ENCODE measurements at regions not wholly inside any gene's neighbourhood (a gene's known extent, or its start where the extent isn't known, plus 50 kb on each side); places are given as distances from the start of the nearest gene placed in this dataset.

DNA sequence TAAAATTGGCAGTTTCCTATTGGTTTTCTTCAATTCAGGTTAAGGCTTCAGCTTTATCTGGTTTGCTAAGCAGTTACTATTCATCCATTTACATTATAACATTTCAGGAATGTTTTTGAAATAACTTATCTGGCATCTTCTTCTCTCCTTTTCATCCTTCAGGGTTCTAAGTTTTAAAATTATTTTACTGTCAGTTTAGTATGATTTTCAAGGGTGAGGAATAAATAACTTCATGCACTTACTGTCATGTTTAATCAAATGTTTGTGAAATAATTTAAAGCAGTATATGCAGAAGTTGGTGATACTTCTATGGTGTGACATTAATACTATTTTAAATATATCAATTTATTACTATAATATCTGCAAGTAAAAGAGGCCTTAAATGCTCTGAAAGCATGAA lies 338.1 kb upstream of the MMS22L start:
- DNase-seq, result no peak

- no peak for DNase-seq
Measured at GRCh38 chr6:97626671-97627441, 343.8 kb upstream of the MMS22L start.

DNA sequence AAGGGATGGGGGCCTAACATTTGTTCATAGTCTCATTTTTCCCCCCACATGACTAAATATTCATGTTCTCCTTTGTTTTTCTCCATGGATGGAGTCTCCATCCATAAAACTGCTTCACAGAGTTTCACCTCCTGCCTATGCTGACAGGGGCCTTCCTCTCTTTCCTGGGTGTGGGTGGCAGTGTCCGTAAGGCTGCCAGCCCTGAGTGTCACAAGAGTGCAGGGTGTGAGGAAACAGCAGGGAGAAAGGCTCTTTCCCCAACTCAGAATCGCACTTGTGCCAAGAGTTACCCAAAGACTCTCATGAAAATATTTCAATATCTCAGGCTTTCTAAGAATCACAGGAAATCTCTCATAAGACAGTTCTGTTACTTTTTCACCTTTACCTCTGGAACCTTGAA lies 346.2 kb upstream of the MMS22L start:
- no peak for DNase-seq

DNA sequence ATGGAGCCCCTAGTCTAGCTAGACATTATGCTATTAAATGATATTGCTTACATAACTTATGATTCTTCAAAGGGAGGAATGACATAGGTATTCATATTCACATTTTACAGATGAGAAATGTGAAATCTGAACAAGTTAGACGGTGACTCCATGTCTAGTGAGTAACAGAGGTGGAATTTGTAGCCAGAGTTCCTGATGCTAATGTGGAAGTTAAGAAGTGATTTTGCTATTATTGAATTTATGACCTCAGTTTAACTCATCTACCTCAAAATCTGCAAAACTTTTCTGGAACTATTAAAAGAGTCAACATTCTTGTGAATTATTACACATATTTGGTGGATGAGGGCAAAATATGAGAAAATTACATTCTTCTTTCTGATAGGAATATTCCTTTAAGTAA lies 347.6 kb upstream of the MMS22L start:
- no peak for DNase-seq

DNA sequence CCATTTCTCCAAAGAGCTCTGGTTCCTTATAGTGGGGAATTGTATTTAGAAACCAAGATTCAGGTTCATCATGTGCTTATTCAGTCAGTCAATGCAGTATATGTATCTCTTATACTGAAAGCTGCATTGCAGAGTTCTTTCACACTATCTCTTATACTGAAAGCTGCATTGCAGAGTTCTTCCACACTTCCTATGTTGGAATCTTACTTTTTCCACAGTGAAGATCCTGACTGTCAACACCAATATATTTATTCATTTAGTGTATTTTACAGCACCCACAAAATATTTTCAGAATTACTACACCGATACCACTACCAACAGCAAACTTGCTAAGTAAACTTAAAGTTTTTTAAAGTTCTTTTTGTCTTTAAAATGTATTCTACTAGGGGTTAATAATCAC lies 349.3 kb upstream of the MMS22L start:
- DNase-seq, result no peak

DNA sequence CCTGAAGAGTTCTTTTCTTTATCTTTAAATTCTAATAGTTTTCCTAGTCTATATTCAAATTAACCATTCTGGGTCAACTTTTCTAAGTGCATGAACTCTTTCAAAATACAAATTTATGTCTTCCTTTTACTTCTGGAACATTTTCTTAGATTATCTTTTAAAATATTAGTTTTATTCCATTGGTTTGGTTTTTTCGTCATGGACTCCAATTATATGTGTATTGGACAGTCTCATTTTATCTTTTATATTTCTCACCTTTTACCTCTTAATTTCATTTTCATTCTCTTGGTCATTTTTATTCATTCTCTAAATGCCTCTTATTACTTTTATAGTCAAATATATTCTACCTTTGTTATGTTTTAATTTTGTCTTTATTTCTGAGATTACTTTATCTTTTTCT lies 356.7 kb upstream of the MMS22L start:
- DNase-seq, result no peak

- no peak for DNase-seq
Measured at GRCh38 chr6:97644353-97644752, 361.3 kb upstream of the MMS22L start.

DNA sequence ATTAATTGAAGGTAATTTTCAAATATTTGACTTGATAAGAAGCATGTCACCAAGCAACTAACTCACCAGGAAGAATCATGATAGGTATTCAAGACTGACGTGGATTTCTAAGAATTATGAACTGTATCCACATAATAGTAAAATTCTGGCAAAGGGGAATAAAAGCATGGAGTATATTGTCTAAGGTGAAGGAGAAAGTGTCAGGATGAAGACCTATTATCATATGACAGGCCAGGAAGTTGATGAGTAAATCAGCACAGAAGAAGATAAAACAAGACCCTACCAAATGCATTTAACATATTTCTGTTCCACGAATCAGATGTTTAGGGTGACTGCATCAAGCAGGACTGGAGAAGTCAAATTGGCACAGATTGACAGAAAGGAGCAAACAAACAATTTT lies 362.7 kb upstream of the MMS22L start:
- no peak for DNase-seq

DNA sequence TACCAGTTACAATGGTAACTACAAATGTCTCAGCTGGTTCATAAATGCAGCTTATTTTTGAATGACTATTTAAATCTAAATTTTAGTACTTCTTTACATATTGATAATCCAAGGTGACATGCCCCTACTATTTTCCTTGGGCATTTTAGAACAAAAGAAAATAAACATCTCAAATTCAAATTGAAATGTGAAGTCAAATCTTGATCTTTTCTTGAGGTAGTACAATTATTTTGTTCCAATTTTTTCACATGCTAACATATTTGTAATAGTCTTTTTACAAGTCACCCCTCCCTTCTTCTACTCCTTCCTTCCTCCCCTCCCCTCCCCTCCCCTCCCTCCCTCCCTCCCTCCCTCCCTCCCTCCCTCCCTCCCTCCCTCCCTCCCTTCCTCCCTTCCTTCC lies 370.1 kb upstream of the MMS22L start:
- no peak for DNase-seq

- no peak for DNase-seq
Measured at GRCh38 chr6:97653517-97653916, 370.5 kb upstream of the MMS22L start.

GRCh38 chr6:97654674-97655073 lies 371.7 kb upstream of the MMS22L start:
- no peak for DNase-seq

DNA sequence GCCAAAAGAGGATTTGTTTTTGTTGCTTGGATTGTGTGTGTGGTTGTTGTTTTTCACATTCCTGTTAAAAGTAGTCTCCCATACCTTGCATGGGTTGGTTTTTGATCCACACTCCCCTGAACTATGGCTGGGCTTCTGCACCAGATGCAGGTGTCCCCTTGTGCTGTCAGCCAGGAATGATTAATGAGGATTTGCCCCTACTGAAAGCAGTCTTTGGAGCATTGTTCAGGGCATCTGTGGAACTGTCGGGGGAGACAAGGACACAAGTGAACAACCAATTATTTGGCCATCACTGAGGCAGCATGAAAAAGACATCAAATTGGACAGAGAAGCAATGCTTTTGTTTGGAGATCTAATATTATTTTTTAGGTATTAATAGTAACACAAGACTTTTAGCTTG lies 373.2 kb upstream of the MMS22L start:
- no peak for DNase-seq

DNA sequence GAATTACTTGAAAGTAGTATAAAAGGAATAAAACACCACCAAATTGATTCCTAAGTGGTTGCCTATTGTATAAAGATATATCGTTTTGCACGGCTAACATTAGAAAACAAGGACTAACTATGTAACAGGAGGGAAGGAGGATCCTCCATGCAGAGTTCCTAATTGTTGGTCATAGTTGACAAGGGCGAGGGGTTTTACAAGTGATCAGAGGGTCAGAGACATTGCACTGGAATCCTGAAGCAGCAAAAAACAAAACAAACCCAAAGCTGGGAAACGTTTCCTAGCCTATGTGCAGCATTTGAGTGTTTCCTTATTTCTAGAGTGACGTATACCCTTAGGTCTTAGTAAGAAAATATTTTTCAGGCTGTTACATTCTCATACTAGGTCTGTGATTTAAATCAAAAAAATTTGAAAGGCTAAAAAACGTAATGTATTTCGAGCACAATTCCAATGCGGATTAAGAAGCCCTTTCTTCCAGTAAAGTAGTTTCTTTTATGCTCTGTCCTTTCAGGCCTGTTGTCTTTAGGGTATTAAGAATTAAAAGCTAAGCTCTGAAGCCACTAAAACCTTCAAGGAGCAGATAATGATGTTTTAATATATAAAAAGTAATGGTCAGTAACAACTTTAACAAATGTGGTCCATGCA lies 373.8 kb upstream of the MMS22L start:
- no peak for DNase-seq

DNA sequence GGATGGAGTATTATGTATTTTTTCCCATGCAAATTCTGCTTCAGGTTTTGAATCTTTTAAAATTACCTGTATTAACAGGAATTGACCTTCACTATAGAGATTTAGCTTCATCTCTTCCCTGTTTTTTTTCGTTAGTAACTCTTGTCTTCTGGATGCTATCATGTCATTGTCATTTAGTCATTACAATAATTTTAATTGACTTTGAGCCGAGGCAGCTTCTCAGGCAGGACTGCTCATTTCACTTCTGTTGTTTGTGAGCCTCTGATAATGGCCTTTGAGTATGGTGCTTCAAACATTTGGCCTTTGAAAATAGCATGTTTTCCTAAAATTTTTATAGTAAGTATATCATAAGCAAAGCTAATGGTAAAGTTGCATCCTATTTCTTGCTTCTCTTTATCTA lies 375.1 kb upstream of the MMS22L start:
- DNase-seq, result no peak

DNA sequence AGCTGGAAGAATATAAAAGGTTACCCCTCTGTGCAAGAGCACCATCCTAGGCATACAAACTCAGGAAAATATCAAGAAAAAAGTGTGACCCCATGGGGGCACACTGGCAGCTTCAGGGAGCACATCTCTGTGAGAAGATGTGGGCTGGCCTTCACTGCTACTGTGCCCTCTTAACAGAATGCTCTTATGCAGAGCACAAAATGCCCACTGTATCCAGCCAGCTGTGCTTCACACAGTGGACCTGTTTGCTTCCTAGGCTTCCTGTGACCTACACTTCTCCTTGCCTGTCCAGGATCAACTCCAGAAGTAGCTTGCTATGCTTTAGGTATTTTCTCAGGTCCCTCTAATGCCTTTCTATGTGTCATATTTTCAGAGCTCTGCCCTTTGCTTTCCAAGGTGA lies 380.2 kb upstream of the MMS22L start:
- DNase-seq, result no peak

DNA sequence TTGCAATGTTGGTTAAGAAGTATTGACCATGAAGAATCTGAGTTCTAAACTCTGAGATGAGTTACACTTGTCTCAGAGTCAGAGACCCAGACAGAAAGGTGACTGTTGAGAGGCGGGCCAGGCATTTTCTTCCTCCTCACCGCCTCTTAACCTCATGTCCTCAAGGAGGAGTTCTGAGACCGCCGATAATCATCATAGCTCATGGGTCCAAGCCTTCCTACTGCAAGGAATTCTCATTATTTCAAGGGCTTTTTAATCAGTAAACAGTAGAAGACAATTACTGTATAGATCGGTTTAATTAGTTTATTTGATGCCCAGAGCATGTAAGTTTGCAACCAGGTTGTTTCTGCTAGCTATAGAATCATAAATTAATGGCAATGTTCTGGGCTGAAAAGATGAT lies 382.4 kb upstream of the MMS22L start:
- DNase-seq, result no peak

- no peak for DNase-seq
Measured at GRCh38 chr6:97666889-97667288, 383.9 kb upstream of the MMS22L start.

- no peak for DNase-seq
Measured at GRCh38 chr6:97668716-97669115, 385.7 kb upstream of the MMS22L start.

- DNase-seq, result peak; percentile 43
Measured at GRCh38 chr6:97669191-97670031, 386.4 kb upstream of the MMS22L start.

- no peak for DNase-seq
Measured at GRCh38 chr6:97674802-97675201, 391.8 kb upstream of the MMS22L start.

DNA sequence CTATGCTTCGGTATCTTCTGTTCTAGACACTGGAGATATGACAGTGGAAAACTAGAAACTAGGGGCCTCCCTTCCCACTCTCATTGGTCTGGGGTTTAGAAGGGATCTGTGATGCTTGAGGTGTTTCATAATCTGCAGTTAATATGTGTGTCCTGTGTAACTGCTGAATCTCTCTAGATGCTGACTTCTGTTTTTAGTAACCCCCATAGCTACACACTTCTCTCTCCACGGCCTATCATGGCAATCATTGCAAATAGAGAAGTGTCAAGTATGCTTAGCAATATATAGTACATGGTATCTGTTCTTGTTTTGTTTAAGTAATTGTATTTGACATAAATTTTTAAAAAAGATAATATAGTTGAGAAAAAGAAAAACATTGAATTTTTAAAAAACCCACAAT lies 394.6 kb upstream of the MMS22L start:
- DNase-seq, result no peak

DNA sequence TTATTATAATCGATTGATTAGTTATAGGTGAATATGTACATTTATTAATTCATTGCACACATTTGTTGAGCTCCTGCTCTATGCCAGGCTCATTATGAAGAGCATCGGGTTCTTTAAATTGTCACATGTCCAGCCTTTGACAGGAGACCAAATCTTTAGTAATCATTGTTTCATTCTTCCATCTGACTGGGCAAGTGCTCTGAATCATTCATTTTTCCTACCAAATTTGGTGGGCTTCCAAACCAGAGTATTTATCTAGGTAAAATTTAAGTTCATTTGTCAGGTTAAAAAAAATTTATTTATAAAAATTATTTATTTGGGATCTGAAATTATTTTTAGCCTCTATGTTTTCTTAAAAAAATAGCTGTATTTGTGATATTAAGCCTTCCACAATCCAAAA lies 404.9 kb upstream of the MMS22L start:
- no peak for DNase-seq

- no peak for DNase-seq
Measured at GRCh38 chr6:97689078-97689754, 406.2 kb upstream of the MMS22L start.
